Activated naive CD8-positive, alpha-beta T cell treated with anti-CD3 and anti-CD28 coated beads for 36 hours (primary cell): ENCODE measurements at regions not wholly inside any gene's neighbourhood (a gene's known extent, or its start where the extent isn't known, plus 50 kb on each side); places are given as distances from the start of the nearest gene placed in this dataset.

Experiments used
- DNase-seq: peaks from one replicate; pipeline ENCODE4 v3.0.0; 2021
- H3K27ac Mint-ChIP-seq: one replicate; pipeline ENCODE4 v1.8.0; 2022; ENCODE audit warnings: mild to moderate bottlenecking, moderate library complexity, mixed read lengths
- H3K27me3 Mint-ChIP-seq: one replicate; pipeline ENCODE4 v1.8.0; 2022; ENCODE audit warnings: mild to moderate bottlenecking, mixed read lengths
- H3K36me3 Mint-ChIP-seq: one replicate; pipeline ENCODE4 v1.8.0; 2021; ENCODE audit warnings: mild to moderate bottlenecking, mixed read lengths
- H3K4me1 Mint-ChIP-seq: one replicate; pipeline ENCODE4 v1.8.0; 2021; ENCODE audit warnings: mixed read lengths
- H3K4me3 Mint-ChIP-seq: one replicate; pipeline ENCODE4 v1.8.0; 2022; ENCODE audit warnings: mild to moderate bottlenecking, moderate library complexity, mixed read lengths
- H3K9me3 Mint-ChIP-seq: one replicate; pipeline ENCODE4 v1.8.0; 2022; ENCODE audit warnings: mixed read lengths

DNA sequence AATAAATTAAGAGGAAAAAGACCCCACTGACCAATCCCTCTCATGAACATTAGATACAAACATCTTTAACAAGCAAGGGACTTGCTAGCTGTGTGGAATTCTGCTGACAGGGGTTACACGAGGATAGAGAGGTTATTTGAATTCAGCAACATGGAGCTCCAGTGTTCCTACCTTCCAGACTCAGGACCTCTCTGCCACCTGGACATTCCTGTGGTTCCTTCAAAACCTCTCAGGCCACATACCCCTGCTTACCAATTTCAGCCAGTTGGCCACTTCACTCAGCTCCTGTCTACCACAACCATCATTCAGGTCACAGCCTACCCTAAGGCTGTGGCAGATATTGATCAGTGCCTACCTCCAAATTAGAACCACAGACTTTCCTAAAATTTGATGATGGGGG, 147.5 kb downstream of the RRAGC start:
- peaks cover 6% of the 10 kb centered on the region for H3K27me3 Mint-ChIP-seq
- peaks cover 3% of the 10 kb centered on the region for H3K9me3 Mint-ChIP-seq
- H3K27ac Mint-ChIP-seq = no peak overlapping the region
- DNase-seq = no peak
- H3K4me3 Mint-ChIP-seq = no peak overlapping the region
- H3K4me1 Mint-ChIP-seq = no peaks in the 10 kb centered on the region
- no peaks in the 10 kb centered on the region for H3K36me3 Mint-ChIP-seq

DNA sequence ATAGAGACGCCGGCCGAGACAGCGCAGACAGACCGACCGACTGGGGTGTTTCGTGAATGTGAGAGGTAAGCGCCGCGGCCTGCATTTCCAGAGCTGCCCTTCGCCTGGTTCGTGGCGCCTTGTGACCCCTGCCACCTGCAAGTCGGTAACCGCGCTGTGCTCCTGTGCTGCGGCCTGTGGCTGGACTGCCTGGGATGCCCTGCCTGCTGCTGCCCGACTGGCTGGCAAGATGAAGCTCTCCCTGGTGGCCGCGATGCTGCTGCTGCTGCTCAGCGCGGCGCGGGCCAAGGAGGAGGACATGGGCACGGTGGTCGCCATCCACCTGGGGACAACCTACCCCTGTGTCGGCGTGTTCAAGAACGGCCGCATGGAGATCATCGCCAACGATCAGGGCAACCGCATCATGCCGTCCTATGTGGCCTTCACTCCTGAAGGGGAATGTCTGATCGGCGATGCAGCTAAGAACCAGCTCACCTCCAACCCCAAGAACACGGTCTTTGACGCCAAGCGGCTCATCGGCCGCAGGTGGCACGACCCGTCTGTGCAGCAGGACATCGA, 150.8 kb downstream of the RRAGC start:
- no peaks in the 10 kb centered on the region for H3K4me1 Mint-ChIP-seq

DNA sequence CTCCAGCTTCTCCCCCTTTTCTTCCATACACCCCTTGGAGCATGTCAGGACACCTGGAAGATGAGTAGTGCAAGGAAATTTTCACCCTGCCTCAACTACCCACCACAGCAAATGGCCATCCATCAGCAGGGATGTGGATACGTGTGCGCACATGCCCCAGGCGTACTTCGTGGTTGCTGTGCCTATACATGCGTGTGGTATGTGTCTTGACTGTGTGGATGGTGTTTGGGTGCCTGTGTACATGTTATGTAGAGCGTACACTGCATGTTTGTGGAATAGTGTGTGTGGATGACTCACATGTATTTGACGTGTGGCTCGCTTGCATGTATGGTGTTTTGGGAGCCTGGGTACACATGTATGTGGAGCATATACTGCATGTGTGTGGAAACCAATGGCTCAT, 158.5 kb downstream of the RRAGC start:
- Mint-ChIP-seq H3K36me3 (peaks cover 2% of the 10 kb centered on the region), H3K27me3 (peaks cover 44% of the 10 kb centered on the region), H3K4me3 (no peak overlapping the region), H3K4me1 (no peaks in the 10 kb centered on the region), H3K9me3 (peaks cover under 1% of the 10 kb centered on the region), H3K27ac (no peak overlapping the region)
- DNase-seq = no peak

More for the DNA sequence above, 150.8 kb downstream of the RRAGC start:
- H3K9me3 Mint-ChIP-seq = peaks cover 6% of the 10 kb centered on the region
- H3K27me3 Mint-ChIP-seq = peaks cover 27% of the 10 kb centered on the region
- DNase-seq = no peak
- H3K36me3 Mint-ChIP-seq = peaks cover 2% of the 10 kb centered on the region
- H3K4me3 Mint-ChIP-seq = no peak overlapping the region
- no peak overlapping the region for H3K27ac Mint-ChIP-seq

DNA sequence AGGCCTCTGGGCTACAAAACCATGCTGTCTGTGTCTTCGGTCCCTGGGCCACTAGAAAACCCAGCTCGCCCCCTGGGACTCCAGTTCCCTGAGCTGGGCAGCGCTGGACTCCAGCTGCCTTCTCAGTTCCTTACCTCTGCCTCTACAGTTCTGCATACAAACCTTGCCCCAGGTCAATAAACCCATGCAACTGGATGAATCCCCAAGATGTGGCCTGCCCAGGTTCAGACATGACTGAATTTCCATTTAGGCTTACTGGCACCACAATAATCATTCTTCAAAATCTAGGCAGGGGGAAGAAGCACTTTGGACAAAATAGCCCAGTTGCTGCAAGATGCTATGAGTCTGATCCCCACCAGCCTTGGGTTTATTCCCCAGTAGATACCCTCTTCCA, 159.5 kb downstream of the RRAGC start:
- no peaks in the 10 kb centered on the region for H3K4me1 Mint-ChIP-seq
- no peak for DNase-seq
- H3K27ac Mint-ChIP-seq = no peak overlapping the region
- H3K9me3 Mint-ChIP-seq = no peaks in the 10 kb centered on the region
- no peak overlapping the region for H3K4me3 Mint-ChIP-seq
- no peaks in the 10 kb centered on the region for H3K36me3 Mint-ChIP-seq
- H3K27me3 Mint-ChIP-seq = peaks cover 40% of the 10 kb centered on the region

DNA sequence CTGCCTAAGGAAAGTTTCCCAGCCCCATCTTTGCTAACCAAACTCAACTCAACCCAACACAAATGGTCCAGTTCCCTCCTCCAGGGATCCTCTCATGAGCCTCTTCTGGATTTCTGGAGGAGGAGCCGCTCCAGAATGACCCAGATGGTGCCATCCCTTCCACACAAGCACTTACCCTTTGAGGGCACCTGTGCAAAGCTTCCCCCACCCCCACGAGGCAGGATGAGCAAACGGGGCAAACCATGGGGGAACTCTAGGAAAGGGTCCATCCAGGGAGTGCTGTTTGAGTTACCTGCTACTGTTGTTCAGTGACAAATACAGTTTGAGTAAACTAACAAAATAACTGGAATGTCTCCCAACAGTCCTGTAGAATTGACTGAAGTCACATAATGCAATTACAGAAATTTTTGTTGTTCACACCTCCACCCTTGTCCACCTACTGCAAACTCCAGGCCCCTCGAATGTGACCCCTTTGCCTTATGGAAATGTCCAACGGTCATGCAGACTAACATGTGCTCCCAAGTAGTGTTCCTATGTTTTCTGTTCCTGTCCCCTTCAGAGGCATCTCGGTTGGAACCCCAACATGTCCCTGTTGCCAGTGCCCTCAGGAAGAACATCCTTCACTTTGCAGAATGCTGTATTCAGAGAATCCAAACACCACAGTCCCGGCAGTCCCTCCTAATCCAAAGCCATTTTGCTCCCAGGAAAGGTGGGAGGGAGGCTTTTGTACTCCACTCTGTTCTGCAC, 160.1 kb downstream of the RRAGC start:
- Mint-ChIP-seq H3K27me3 (peaks cover 38% of the 10 kb centered on the region), H3K4me1 (no peaks in the 10 kb centered on the region), H3K9me3 (no peaks in the 10 kb centered on the region), H3K4me3 (no peak overlapping the region), H3K36me3 (no peaks in the 10 kb centered on the region), H3K27ac (no peak overlapping the region)
- DNase-seq = no peak

DNA sequence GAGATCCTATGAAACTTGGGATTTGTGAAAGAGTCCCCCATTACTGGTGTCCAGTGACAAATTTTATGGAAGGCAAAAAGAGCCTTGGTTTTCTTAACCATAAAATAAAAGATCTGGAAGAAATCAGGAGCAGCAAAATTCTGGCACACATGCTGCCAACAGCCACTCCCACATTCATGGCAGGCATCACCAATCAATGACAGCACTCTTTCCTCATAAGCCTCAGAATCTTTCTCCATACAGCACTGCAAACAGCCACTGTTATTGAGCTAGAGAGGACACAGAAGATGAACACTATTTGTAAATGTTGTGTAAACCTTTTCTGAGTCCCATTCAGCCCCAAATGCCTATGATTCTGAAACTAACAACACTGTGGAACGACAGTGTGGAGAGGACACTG, 162.2 kb downstream of the RRAGC start:
- H3K27ac Mint-ChIP-seq = no peak overlapping the region
- no peak overlapping the region for H3K4me3 Mint-ChIP-seq
- peaks cover 32% of the 10 kb centered on the region for H3K27me3 Mint-ChIP-seq
- no peak for DNase-seq
- no peaks in the 10 kb centered on the region for H3K9me3 Mint-ChIP-seq
- no peaks in the 10 kb centered on the region for H3K36me3 Mint-ChIP-seq
- H3K4me1 Mint-ChIP-seq = no peaks in the 10 kb centered on the region

DNA sequence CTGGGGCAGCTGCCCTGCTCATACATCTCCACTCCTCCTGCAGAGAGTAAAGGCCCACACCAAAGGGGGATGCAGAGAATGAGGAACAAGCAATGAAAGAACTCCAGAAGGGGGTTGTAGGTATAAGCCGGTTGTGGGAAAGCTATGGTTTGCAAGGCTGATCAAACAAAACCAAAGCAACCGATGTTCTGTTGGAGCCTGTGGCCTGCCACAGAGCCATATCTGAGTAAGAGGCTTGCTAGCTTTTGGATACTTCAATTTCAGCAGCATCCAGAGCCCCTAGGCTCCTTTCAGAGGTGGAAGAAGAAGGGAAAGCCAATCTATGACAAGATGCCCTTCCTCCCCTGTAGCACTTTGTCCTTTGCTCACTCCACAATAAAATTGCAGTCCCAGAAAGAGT, 163.2 kb downstream of the RRAGC start:
- Mint-ChIP-seq H3K4me1 (no peaks in the 10 kb centered on the region), H3K27ac (no peak overlapping the region), H3K9me3 (peaks cover 3% of the 10 kb centered on the region), H3K36me3 (no peaks in the 10 kb centered on the region), H3K4me3 (no peak overlapping the region), H3K27me3 (peaks cover 33% of the 10 kb centered on the region)
- no peak for DNase-seq

DNA sequence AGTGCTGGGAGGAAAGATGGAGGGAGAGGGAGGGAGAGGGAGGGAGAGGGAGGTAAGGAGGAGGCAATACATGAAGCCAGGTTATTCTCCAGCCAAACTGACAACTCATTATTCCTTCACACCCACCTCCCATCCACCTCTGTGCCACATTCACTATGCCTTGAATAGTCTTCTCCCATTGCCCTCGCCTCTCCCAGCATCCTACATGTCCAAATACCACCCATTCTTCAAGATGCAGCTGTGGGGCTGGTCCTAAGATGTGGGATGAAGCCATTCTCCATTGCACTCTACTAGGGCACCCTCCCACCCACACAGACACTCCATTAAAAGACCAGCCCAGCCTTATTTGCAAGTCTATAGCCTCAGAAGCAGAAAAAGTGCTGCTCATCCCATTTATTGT, 165.8 kb downstream of the RRAGC start:
- H3K27ac Mint-ChIP-seq = no peak overlapping the region
- H3K4me1 Mint-ChIP-seq = no peaks in the 10 kb centered on the region
- no peak for DNase-seq

DNA sequence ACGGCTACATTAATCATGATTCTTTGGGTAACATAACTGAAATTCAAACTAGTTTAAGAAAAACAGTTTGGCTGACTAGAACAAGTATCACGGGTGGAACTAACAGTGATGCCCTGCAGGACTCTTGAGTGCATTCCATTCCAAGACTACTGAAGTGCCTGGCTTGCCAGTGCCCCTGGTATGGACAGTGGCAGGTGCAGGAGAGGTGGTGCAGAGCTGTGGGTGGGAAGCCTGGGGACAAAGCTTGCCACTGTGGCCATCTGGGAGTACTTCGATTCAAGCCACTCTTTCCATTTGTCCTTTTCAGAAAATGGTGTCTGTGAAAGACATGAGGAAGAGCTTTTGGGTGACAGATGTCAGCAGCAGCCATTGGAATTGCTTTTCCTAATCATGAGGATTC, 166.5 kb downstream of the RRAGC start:
- no peak overlapping the region for H3K27ac Mint-ChIP-seq
- no peak for DNase-seq
- peaks cover 3% of the 10 kb centered on the region for H3K9me3 Mint-ChIP-seq
- H3K27me3 Mint-ChIP-seq = peaks cover 32% of the 10 kb centered on the region
- no peaks in the 10 kb centered on the region for H3K36me3 Mint-ChIP-seq
- H3K4me1 Mint-ChIP-seq = no peaks in the 10 kb centered on the region
- no peak overlapping the region for H3K4me3 Mint-ChIP-seq

More for the DNA sequence above, 165.8 kb downstream of the RRAGC start:
- Mint-ChIP-seq H3K4me3 (no peak overlapping the region), H3K9me3 (peaks cover 3% of the 10 kb centered on the region), H3K36me3 (no peaks in the 10 kb centered on the region), H3K27me3 (peaks cover 31% of the 10 kb centered on the region)

DNA sequence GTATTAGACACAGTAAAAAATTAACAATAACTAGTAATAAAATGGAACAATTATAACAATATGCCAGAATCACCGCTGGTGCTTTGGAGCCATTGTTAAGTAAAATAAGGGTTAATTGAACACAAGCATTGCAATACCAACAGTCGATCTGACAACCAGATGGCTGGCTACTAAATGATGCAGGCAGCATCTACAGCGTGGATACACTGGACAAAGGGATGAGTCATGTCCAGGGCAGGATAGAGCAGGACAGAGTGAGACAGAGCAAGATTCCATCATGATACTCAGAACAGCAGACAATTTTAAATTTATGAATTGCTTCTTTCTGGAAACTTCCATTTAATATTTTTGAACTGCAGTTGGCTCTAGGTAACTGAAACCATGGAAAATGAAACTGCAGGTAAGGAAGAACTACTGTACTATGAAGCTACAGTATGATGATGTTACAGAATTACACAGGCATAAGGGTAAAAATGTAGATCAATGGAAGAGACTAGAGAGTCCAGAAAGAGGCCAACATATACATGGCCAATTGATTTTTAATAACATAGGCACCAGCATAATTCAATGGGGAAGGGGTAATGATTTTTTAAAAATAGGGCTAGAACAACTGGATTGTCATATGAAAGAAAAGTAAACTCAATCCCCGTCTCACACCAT, 168.7 kb downstream of the RRAGC start:
- Mint-ChIP-seq H3K4me1 (no peaks in the 10 kb centered on the region), H3K27me3 (peaks cover 49% of the 10 kb centered on the region), H3K36me3 (no peaks in the 10 kb centered on the region), H3K9me3 (peaks cover 3% of the 10 kb centered on the region), H3K27ac (no peak overlapping the region), H3K4me3 (no peak overlapping the region)
- no peak for DNase-seq

DNA sequence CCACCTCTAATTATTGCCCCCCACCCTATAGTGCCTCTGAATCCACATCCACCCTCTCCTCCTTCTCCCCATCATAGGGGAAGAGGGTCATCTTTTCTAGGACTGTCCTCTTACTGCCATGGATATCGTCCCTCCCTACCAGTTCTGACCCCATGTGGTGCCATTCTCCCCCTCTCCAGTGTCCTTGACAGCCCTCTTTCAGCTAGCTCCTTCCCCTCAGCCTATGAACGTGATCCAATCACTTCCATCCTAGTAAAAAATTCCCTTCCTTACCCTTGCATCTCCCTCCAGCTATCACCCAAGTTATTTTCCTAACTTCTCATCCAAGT, 172.7 kb downstream of the RRAGC start:
- peaks cover 40% of the 10 kb centered on the region for H3K27me3 Mint-ChIP-seq
- H3K4me1 Mint-ChIP-seq = no peaks in the 10 kb centered on the region
- no peak overlapping the region for H3K27ac Mint-ChIP-seq
- peaks cover 1% of the 10 kb centered on the region for H3K9me3 Mint-ChIP-seq
- no peaks in the 10 kb centered on the region for H3K36me3 Mint-ChIP-seq
- DNase-seq = no peak
- no peak overlapping the region for H3K4me3 Mint-ChIP-seq

DNA sequence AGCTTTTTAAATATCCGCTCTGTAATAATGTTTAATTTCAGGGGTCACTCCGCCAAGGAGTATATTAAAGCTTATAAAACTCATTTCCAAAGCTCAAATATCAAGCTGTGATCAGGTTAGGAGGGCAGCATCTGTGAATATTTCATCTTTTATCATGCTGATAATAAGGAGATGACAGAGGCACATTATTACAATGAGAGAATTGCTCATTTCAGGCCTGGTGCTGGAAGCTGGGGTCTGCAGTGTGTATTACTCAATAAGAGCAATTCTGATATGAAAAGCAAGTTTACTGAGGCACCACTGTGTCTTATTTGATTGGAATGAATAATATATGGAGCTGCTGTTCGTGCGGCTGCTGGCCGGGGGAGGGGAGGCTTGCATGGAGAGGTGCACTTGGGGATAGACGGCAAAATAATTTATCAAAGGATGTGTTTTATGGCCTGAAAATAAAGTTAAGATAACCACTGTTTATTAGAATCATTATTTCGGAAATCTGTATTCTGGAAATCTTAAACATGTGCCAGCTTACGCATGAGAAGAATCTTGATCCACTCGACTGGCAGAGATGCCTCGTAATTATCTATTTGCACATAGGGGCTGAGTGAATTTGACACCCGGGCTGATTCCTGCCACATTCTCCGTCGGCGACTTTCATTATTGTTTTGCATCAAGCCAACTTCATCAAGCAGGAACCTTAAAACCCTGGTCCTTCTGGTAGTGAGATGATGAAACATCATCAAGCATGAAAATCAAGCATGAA, 173.2 kb downstream of the RRAGC start:
- Mint-ChIP-seq H3K27ac (no peak overlapping the region), H3K36me3 (no peaks in the 10 kb centered on the region), H3K4me3 (no peak overlapping the region), H3K4me1 (no peaks in the 10 kb centered on the region), H3K9me3 (no peaks in the 10 kb centered on the region), H3K27me3 (peaks cover 34% of the 10 kb centered on the region)
- DNase-seq = no peak

DNA sequence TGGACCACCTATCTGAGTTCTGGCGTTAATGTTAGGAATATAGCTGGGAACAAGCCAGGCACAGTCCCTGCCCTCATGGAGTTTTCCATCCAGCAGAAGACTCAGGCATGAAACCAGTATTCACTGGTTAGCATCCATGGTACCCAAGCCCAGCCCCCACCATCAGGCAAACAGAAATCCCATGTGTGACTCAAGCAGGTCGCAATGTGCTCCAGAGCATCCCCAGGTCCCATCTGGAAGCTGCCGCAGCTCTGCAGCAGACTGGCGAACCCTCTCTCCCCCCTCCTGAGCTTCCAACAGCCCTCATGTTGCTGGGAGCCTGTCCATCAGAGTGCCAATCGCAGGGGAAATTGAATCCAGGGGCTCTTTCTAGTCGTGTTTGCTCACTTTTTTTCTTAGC, 174.2 kb downstream of the RRAGC start:
- no peak for DNase-seq
- peaks cover 28% of the 10 kb centered on the region for H3K27me3 Mint-ChIP-seq
- no peaks in the 10 kb centered on the region for H3K4me1 Mint-ChIP-seq
- no peaks in the 10 kb centered on the region for H3K9me3 Mint-ChIP-seq
- no peak overlapping the region for H3K27ac Mint-ChIP-seq
- no peaks in the 10 kb centered on the region for H3K36me3 Mint-ChIP-seq
- no peak overlapping the region for H3K4me3 Mint-ChIP-seq

DNA sequence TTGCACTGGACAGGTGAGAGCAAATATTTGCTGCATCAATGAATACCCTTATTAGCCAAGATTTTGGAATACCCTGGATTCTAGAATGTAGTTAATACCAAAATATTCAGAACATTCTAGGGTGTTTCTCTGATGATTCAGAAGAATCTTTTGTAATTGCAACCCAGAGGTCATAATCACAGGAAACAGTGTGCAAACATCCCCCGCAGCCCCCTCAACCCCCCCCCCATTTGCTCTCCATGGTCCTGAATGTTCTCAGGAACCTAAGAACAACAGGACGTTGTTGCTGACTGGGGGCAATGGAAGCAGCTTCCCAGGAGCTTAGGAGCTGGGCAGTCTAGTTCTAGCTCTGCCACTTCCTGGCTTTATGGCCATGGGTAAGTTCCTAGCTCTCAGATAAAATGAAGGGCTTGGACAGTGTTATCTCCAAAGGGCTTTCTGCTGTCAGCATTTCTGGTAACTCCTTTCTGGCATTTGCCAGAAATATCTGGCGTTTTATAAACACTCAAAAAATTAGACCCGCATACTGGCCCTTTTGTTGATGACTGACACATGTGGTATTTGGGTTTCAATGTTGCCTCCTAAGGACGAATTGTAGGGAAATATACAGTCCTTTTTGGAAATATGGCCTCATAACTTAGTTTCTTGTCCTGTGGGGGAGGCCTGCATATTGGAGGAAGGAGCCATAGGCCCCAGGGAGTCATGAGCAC, 178.6 kb downstream of the RRAGC start:
- no peak for DNase-seq
- H3K27me3 Mint-ChIP-seq = peaks cover 4% of the 10 kb centered on the region
- no peak overlapping the region for H3K4me3 Mint-ChIP-seq
- H3K9me3 Mint-ChIP-seq = no peaks in the 10 kb centered on the region
- no peaks in the 10 kb centered on the region for H3K4me1 Mint-ChIP-seq
- H3K27ac Mint-ChIP-seq = no peak overlapping the region
- H3K36me3 Mint-ChIP-seq = no peaks in the 10 kb centered on the region

DNA sequence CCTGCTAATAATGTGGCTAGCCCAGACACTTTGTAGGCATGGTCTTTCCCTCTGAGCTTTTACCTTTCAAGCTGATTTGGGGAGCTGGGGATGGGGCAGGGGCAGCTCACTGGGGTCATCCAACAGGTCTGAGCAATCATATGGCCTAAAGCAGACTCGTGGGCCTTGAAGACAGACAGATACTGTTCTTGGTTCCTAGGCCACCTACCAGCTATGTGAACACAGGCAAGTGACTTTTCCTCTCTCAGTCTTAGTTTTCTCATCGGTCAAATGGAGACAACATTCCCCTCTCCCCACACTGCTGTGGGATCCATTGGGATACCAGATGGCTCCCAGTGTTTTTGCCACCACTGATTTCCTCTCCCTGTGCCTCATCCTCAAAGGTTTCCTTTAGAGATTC, 181.8 kb downstream of the RRAGC start:
- no peaks in the 10 kb centered on the region for H3K27me3 Mint-ChIP-seq
- H3K4me3 Mint-ChIP-seq = no peak overlapping the region
- H3K27ac Mint-ChIP-seq = no peak overlapping the region
- no peaks in the 10 kb centered on the region for H3K36me3 Mint-ChIP-seq
- no peaks in the 10 kb centered on the region for H3K4me1 Mint-ChIP-seq
- H3K9me3 Mint-ChIP-seq = no peaks in the 10 kb centered on the region
- DNase-seq = no peak
